ENCODE measurements at regions not wholly inside any gene's neighbourhood (a gene's known extent, or its start where the extent isn't known, plus 50 kb on each side); places are given as distances from the start of the nearest gene placed in this dataset.

- no peak for TF ChIP-seq CTCF (IDR thresholded peaks at IDR 0.05)
- no peak for TF ChIP-seq ZSCAN20 (CRISPR knock-in tag; IDR thresholded peaks at IDR 0.05)
- no peak for TF ChIP-seq MAFK (IDR thresholded peaks at IDR 0.05; ENCODE audit: partially characterized antibody)
- TF ChIP-seq HDAC2 (IDR thresholded peaks at IDR 0.05): no peak
- TF ChIP-seq SMC3 (IDR thresholded peaks at IDR 0.05): no peak
- no peak for TF ChIP-seq REST (IDR thresholded peaks at IDR 0.05)
- no peak for TF ChIP-seq KDM1A (IDR thresholded peaks at IDR 0.05; ENCODE audit: low read depth)
- TF ChIP-seq CHD2 (IDR thresholded peaks at IDR 0.05; ENCODE audit: low read length, partially characterized antibody): no peak
- TF ChIP-seq MAZ (IDR thresholded peaks at IDR 0.05; ENCODE audit: borderline replicate concordance, low read depth, low read length): no peak
- no peak for TF ChIP-seq RFX5 (IDR thresholded peaks at IDR 0.05)
- no peak for TF ChIP-seq JUNB (IDR thresholded peaks at IDR 0.05)
- no peak for TF ChIP-seq POLR2A (IDR thresholded peaks at IDR 0.05; ENCODE audit: low read length)
- no peak for TF ChIP-seq HMGXB4 (CRISPR knock-in tag; IDR thresholded peaks at IDR 0.05; ENCODE audit: borderline replicate concordance)
- peak; percentile 10 to 22; a peak in 1 of 4 replicates for TF ChIP-seq CEBPB (IDR thresholded peaks at IDR 0.05)
Measured at GRCh38 chr1:195664628-195665027, 943.6 kb downstream of the KCNT2 start.

Measured in A549 (cell line).